Testis (tissue), 2 donors: ENCODE measurements at regions not wholly inside any gene's neighbourhood (a gene's known extent, or its start where the extent isn't known, plus 50 kb on each side); places are given as distances from the start of the nearest gene placed in this dataset.

Experiments
- DNase-seq: peaks from one replicate; pipeline ENCODE4 v3.0.0-alpha.2; 2019
- H3K27ac ChIP-seq, 2 donors: fragments of 200-600 bp; sonication (generic); one replicate each; pipeline ENCODE4 v1.5.1; 2019
- H3K27me3 ChIP-seq: fragments of 200-600 bp; sonication (generic); one replicate; pipeline ENCODE4 v1.5.1; 2019
- H3K36me3 ChIP-seq: fragments of 200-600 bp; sonication (generic); one replicate; pipeline ENCODE4 v1.5.1; 2017; ENCODE audit warnings: low read depth; ENCODE audit errors: missing control alignments
- H3K4me1 ChIP-seq: fragments of 200-600 bp; sonication (generic); one replicate; pipeline ENCODE4 v1.5.1; 2019
- H3K4me3 ChIP-seq, 2 donors: fragments of 200-600 bp; sonication (generic); one replicate each; pipeline ENCODE4 v1.5.1; 2017 to 2019
- H3K9me3 ChIP-seq: fragments of 200-600 bp; sonication (generic); one replicate; pipeline ENCODE4 v1.5.1; 2017
- POLR2A ChIP-seq: fragments of 450-650 bp; IDR thresholded peaks from one replicate; pipeline ENCODE4 v1.6.1; 2017; ENCODE audit warnings: antibody characterized with exemption, mild to moderate bottlenecking, moderate library complexity
- WGBS, 2 donors: methylation state at CpG; one replicate each; pipeline ENCODE4 v1.1.5; 2018; 5-methylcytosine and 5-hydroxymethylcytosine counted together
- intact Hi-C: fragments of 100-400 bp; cut with DNase I; formaldehyde crosslinking; loops from one replicate; pipeline ENCODE4 v1.15.1; 2023; ENCODE audit warnings: low total_unique reads
- TF ChIP-seq, protein P1 (sequence below), 3 experiments: fragments of 450-650 bp in 2 of 3; fragments of 200-600 bp in 1 of 3; sonication (generic) in 1 of 3; IDR thresholded peaks; one replicate each; pipeline ENCODE4 v1.5.1; 2016 to 2019; ENCODE audit warnings: antibody characterized with exemption in 3 of 3, mild to moderate bottlenecking in 2 of 3, moderate library complexity in 1 of 3

DNA sequence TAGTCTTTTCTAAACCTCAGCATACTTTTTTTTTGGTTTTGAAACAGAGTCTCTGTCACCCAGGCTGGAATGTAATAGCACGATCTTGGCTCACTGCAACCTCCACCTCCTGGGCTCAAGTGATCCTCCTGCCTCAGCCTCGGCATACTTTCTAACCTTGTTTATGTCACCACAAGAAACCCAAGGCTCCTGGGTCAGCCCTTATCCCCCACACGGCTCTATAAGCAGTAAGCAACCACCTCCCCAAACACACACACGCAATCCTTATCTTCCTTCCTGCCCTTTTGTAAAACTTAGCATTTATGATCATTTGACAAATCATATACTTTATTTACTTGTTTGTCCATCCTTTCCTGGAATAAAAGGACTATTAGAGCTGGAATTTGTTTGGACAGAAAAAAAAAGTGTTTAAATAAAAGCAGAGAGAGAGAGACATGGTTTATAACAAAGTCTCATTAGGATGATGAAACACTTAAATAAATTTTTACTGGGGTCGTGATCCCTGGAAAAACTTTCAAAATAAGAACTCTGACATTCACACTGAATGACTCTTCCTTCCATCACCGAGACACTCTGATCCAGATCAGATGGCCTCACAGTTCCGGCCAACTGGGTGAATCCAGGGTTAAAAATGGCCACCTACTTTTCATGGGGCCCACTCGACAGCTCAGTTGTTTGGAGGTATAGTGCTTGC lies 72.7 kb upstream of the PIK3CG start:
- no peak for TF ChIP-seq POLR2A
- TF ChIP-seq, protein P1, sequence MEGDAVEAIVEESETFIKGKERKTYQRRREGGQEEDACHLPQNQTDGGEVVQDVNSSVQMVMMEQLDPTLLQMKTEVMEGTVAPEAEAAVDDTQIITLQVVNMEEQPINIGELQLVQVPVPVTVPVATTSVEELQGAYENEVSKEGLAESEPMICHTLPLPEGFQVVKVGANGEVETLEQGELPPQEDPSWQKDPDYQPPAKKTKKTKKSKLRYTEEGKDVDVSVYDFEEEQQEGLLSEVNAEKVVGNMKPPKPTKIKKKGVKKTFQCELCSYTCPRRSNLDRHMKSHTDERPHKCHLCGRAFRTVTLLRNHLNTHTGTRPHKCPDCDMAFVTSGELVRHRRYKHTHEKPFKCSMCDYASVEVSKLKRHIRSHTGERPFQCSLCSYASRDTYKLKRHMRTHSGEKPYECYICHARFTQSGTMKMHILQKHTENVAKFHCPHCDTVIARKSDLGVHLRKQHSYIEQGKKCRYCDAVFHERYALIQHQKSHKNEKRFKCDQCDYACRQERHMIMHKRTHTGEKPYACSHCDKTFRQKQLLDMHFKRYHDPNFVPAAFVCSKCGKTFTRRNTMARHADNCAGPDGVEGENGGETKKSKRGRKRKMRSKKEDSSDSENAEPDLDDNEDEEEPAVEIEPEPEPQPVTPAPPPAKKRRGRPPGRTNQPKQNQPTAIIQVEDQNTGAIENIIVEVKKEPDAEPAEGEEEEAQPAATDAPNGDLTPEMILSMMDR (IDR thresholded peaks at IDR 0.05) = no peak
- DNase-seq = no peak
- Histone ChIP-seq H3K4me1 (no peaks in the 10 kb centered on the region), H3K27ac (no peak overlapping the region), H3K27me3 (no peaks in the 10 kb centered on the region), H3K4me3 (no peak overlapping the region), H3K36me3 (no peaks in the 10 kb centered on the region), H3K9me3 (no peaks in the 10 kb centered on the region)
- intact Hi-C loops = no loop called here
- 57 to 74% methylated on average over 8 of the region's 8 CpGs for WGBS, 2 donors

DNA sequence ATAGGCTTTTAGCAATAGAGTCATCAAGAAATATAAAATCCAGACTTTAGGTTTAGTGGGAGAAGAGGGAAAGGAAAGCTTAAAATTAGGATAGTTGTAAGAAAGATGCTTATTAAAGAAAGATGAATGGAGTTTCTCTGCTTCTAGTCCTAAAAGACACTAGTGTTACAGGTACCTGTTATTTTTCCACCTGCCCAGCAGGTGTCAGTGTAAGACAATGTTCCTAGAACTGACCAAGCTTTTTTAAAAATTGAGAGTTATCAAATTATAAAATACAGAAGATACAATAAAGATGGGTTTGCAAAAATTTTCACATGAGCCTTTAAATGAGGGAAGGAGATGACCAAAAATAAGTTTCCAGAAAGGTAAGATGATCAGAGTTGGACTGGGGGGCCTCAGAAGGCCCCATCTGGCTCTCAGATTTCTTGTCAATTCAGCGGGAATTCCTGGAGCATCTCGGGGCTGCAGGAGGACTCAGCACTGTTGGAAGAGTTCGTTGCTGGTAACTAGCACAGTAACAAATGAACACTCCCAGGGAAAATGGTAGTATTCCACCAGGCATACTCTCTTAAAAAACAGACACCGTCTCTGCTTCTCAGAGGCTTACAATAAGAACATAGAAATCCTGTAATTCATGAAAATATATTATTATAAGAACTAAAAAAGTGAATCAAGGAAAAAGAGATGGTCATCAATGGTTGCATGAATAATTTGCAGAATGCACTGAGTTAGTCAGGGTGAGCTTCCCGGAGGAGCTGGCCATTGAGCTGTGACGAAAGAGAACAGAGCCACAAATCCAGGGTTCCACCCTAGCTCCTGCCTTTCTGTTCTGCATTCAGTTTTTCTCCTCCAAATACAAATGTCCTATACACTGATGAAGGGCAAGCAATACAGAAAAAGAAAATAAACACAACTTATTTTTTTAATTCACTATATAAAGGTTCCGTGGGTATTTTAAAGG lies 71.8 kb upstream of the PIK3CG start:
- H3K27me3 ChIP-seq = no peaks in the 10 kb centered on the region
- no peaks in the 10 kb centered on the region for H3K9me3 ChIP-seq
- TF ChIP-seq, protein P1 (IDR thresholded peaks at IDR 0.05) = peak; percentile 30 to 52 (median 46)
- TF ChIP-seq POLR2A = no peak
- no peak for DNase-seq
- no peak overlapping the region for H3K4me3 ChIP-seq
- no peaks in the 10 kb centered on the region for H3K4me1 ChIP-seq
- intact Hi-C loops = no loop called here
- no peaks in the 10 kb centered on the region for H3K36me3 ChIP-seq
- 62 to 73% methylated on average over 7 of the region's 7 CpGs for WGBS, 2 donors
- H3K27ac ChIP-seq = no peak overlapping the region

DNA sequence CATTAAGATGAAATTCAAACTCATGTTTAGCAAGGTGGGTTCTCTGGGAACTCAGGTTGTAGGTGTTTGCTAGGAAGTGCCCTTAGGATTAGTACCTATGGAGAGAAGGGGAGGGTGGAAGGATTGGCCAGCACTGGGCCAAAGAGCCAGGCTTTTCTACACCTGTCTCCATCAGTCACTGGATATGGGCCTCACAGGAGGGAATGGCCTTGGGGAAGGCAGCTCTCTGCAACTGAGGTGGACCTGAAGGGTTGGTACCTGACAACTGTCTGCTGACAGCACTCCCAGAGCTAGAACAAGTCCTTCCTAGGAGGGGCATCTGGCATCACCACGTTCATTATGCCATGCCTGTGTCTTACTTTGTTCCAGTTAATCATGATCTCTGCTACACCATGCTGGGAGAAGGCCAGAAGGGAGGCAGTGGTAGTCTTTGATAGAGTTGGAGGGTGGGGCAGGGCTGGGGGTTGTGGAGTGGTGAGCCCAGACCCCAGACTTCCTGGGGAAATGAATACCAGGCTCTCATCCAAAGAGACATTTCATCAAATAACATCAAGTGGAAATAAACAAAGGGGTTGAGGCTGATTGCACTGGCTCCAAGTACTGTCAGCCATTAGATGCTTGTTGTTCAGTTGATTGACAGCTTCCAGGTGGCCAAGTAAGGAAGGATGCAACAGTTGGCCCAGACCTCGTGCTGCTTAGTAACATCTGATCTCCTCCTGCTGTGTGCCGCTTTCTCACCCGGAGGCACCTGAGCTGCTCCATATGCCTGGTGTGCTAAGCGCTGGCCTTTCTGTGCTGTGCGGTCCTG lies 70.6 kb upstream of the PIK3CG start:
- Histone ChIP-seq H3K9me3 (no peaks in the 10 kb centered on the region), H3K27me3 (no peaks in the 10 kb centered on the region), H3K36me3 (no peaks in the 10 kb centered on the region), H3K27ac (no peak overlapping the region), H3K4me3 (no peak overlapping the region), H3K4me1 (no peaks in the 10 kb centered on the region)
- DNase-seq = no peak
- intact Hi-C loops = no loop called here
- no peak for TF ChIP-seq POLR2A
- TF ChIP-seq, protein P1 (IDR thresholded peaks at IDR 0.05) = no peak
- 75% methylated on average over 6 of the region's 6 CpGs for WGBS, 2 donors

DNA sequence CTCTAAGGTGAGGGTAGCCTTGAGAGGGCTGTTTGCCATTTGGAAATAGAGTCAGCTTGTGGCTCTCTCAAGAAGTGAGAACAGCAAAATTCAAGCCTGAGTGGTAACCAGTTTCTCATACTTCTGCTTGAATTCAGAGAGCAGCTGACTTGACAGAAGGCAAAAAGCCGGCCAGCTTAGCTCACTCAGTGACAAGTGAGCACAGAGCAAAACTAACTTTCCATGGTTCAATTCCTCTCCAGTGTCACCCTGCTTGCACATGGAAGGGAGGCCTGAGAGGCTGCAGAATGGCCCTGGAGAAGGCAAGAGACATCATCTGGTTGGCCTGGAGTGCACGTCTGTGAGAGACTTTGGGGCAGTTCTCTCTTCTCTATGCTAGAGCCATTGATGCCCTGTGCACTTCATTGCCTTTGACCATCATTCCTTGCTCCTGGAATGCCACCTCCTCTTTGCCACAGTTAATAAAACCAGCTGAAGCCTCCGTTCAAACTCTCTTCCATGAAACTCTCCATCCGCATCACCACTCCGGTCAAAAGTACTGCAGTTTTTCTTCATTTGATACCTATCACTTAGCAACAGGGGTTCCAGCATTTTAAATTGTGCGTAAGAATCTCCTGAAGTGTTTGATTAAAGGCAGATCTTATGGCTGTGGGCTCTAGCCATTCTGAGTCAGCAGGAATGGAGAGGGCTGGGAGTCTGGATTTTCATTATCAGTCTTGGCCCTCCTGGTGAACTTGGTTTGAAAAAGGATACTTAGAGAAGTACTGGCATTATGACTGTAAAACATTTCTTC lies 69.8 kb upstream of the PIK3CG start:
- no peaks in the 10 kb centered on the region for H3K4me1 ChIP-seq
- no peak for DNase-seq
- no peaks in the 10 kb centered on the region for H3K9me3 ChIP-seq
- H3K27me3 ChIP-seq = no peaks in the 10 kb centered on the region
- no peaks in the 10 kb centered on the region for H3K36me3 ChIP-seq
- TF ChIP-seq, protein P1 (IDR thresholded peaks at IDR 0.05) = no peak
- TF ChIP-seq POLR2A = no peak
- no peak overlapping the region for H3K4me3 ChIP-seq
- H3K27ac ChIP-seq = no peak overlapping the region
- WGBS, 2 donors = 82 to 95% methylated on average over 6 of the region's 6 CpGs
- intact Hi-C loops = no loop called here
